ENCODE measurements at regions not wholly inside any gene's neighbourhood (a gene's known extent, or its start where the extent isn't known, plus 50 kb on each side); places are given as distances from the start of the nearest gene placed in this dataset.

GRCh38 chr12:84348582-84348981, 564.0 kb downstream of the SLC6A15 start:
- TF ChIP-seq, protein P1, sequence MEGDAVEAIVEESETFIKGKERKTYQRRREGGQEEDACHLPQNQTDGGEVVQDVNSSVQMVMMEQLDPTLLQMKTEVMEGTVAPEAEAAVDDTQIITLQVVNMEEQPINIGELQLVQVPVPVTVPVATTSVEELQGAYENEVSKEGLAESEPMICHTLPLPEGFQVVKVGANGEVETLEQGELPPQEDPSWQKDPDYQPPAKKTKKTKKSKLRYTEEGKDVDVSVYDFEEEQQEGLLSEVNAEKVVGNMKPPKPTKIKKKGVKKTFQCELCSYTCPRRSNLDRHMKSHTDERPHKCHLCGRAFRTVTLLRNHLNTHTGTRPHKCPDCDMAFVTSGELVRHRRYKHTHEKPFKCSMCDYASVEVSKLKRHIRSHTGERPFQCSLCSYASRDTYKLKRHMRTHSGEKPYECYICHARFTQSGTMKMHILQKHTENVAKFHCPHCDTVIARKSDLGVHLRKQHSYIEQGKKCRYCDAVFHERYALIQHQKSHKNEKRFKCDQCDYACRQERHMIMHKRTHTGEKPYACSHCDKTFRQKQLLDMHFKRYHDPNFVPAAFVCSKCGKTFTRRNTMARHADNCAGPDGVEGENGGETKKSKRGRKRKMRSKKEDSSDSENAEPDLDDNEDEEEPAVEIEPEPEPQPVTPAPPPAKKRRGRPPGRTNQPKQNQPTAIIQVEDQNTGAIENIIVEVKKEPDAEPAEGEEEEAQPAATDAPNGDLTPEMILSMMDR (IDR thresholded peaks at IDR 0.05; ENCODE audit: low read depth, low read length), result no peak
- no peak for TF ChIP-seq EZH2phosphoT487 (IDR thresholded peaks at IDR 0.05; ENCODE audit: low read depth)
